ENCODE measurements at regions not wholly inside any gene's neighbourhood (a gene's known extent, or its start where the extent isn't known, plus 50 kb on each side); places are given as distances from the start of the nearest gene placed in this dataset.
"Not testable (repeated sequence)": the region's sequence is repeated elsewhere in the genome, so short reads cannot be mapped to it uniquely, and the experiment has no call there.

DNA sequence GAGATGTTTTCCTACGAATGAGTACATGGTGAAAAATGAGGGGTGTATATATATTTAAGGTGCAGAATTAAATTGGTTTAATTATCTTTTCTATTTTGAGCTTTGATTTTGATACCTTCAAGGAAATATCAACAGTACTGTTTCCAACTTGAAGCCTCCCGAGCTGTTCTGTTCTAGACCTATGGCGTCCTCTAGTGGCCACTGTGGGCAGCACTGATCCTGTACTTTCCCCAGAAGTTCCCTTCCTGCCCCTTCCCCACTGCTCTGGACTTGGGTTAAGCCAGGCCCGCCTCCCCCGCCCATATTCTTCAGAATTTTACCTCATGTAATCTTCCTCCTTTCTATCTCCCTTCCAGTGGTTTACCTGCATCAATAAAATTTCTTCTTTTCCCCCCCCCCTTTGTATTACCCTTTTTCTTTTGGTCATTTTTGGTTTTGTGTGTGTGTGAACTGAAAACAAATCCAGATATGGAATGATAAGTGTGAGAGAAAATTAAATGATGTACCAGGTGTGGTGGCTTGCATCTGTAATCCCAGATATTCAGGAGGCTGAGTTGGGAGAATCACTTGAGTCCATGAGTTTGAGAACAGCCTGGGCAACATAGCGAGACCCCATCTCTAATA lies 1643.5 kb downstream of the TP53TG3F start:
- no peak for DNase-seq (ENCODE audit: low read depth)

DNA sequence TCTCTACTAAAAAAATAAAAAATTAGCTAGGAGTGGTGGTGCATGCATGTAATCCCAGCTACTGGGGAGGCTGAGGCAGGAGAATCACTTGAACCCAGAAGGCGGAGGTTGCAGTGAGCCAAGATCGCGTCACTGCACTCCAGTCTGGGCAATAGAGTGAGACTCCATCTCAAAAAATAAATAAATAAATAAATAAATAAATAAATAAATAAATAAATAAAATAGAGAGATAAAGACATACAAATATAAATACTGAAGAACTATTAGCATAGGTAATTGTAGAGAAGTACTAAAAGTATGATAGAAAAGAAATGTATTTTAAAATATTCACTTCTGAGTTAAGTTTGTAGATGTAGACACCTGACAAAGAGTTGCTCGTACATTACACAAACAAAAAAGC lies 1652.4 kb downstream of the TP53TG3F start:
- DNase-seq (ENCODE audit: low read depth) = not testable (repeated sequence)

DNA sequence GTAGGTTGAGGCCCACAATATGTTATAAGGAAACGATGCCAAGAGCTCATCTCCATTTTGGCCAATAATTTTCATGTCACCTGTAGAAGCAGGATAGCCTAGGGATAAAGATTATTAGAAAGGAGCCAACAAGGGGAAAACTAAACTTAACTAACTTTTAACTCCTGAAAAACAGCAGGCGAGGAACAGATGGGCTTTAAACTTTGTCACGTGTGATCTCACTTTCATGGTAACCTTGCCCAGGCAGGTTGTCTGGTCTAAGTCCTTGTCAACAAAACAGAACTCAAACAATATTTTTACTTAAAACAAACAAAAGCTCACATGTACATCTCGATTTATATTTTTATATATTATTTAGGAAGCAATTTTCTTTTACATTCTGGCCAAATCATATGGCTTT lies 1672.0 kb downstream of the TP53TG3F start:
- no peak for DNase-seq (ENCODE audit: low read depth)

DNA sequence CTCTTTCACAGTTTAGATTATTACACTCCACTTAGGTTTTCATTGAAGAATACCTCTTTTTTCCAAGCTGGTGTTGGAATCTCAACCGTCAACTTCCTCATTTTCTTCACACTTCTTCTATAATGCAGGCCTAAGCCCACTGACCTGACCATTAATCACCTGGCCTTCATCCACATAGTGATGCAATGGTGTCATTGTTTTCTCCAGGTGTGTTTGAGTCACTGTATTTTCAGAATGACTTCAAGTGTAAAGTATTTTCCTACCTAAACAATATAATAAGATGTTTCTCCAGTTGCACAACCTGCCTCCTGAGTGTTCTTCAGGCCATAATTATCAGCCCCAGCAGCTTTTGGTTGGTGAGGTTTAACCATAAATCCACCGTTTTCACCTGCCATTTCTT lies 1675.1 kb downstream of the TP53TG3F start:
- no peak for DNase-seq (ENCODE audit: low read depth)

- DNase-seq (ENCODE audit: low read depth) = no peak
These were observed 1681.0 kb downstream of the TP53TG3F start for GRCh38 chr16:35140293-35140986.

DNA sequence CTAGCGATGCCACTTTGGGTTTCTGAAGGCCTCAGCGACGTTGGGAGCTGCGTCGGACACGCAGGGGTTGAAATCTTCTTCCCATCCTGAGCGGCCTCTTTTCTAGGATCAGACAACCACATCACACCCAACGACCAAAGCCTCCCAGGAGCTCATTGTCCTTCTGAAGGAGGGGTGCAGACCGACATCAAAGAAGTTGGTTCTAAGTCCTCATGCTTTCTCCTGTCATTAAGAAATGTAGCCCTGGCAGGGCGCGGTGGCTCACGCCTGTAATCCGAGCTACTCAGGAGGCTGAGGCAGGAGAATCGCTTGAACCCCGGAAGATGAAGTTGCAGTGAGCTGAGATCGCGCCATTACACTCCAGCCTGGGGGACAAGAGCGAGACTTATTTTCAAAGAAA lies 1681.9 kb downstream of the TP53TG3F start:
- no peak for DNase-seq (ENCODE audit: low read depth)

- DNase-seq (ENCODE audit: low read depth) = no peak
These were observed 1682.9 kb downstream of the TP53TG3F start for GRCh38 chr16:35142147-35142808.

DNA sequence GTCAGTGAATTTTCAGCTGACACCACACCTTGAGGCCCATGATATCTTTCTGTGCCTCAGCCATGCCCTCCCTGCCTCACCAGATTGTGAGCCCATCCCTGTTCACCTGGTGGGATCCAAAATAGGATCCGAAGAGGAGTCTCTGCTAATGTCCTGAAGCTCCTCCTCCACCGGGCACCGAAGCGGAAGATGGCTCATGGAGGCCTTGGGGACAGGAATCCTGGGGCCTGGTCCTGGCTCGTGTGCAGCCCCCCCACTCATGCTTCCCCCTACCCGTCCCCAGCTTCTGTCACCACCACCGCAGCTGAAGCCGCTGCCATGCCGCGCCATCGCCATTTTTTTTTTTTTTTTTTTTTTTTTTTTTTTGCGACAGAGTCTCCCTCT lies 1683.4 kb downstream of the TP53TG3F start:
- DNase-seq (ENCODE audit: low read depth) = no peak

DNA sequence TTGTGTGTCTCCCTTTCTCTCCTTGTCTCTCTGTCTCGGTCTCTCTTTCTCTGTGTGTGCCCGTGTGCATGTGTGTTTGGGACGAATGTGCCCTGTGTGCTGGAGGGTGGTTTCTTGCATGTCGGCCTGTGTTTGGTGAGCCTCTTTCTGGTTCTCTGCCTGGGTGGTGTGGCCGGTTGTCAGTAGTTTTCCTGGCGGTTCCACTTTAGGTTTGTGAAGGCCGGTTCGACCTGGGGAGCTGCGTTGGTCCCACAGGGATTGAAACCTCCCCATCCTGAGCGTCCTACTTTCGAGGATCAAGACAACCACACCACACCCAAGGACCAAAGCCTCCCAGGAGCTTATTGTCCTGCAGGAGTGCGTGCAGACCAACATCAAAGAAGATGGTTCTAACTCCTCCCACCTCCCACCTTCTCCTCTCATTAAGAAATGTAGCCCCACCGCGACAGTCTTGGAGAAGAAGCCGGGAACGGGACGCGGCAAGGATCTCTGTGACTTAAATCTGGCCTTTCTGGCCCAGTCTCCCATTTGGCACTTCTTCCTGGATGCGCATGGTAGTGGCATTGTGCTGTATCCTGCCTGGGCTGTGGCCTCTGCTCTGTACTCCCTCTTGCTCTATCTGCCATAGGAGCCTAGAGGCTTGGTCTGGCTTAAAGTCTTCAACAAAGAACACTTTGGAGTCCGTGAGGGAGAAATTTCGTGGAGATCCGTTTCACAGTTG lies 1685.0 kb downstream of the TP53TG3F start:
- DNase-seq (ENCODE audit: low read depth) = no peak

GRCh38 chr16:35146031-35146710 lies 1686.8 kb downstream of the TP53TG3F start:
- DNase-seq (ENCODE audit: low read depth) = no peak

GRCh38 chr16:35146723-35147458 lies 1687.5 kb downstream of the TP53TG3F start:
- DNase-seq (ENCODE audit: low read depth) = no peak

DNA sequence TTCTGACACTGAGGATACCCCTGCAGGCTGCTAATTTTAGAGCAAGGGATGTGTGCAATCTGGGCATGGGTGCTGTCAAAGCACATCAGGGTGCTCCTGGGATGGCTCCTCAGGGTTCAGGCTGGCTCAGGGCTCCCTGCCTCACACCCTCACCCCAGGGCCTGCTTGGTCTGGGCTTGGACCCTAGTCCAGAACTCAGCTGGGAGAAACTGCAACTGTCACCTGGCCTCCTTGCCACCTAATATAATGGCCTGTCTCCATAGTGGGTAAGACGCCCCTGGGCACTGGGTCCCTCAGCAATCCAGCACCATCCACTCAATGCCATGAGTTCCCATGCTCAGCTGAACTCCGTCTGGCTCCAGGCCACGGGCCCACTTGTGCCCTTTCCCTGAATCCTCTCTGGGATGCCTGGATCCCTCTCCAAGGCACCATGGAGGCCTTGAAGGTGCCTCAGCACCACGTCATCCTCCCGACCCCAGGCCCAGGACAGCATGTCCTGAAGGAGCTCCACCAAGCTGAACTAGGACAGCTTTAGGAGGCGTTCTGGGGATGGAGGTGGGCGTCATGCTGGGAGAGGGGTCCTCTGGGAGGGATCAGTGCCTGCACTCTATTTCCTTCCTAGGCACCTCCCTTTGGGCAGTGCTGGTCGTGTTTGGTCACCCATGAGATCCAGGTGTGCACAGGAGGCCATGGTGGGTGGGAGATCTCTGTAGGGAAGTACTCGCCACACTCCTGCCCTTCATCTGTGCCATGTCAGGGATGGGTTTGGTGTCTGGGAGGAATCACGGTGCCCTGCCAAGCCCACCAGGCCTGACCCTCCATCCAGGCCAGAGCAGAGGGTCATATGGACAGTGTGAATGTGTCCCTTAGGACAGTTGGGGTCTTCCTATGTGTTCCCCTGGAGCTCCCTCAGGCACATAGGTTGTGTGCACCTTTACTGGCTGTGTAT lies 1688.4 kb downstream of the TP53TG3F start:
- no peak for DNase-seq (ENCODE audit: low read depth)

GRCh38 chr16:35148748-35149147 lies 1689.3 kb downstream of the TP53TG3F start:
- no peak for DNase-seq (ENCODE audit: low read depth)

DNA sequence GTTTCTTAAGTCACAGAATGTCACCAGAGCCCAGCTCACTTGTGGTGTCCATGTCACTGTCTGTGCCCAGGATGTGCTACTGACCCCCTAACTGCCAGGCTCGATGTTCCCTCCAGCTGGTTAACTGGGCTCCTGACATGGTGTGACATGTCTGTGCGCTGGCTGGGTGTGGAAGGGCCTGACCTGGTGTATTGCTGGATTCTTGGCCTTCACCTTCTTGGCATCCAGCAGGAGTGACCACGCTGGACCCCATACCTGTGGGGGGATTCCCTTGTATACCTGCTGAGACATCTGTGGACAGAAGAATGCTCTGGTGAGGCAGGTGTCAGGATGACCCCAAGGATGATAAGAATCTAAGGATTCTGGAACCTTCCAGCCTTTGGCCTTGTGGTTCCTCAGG lies 1690.1 kb downstream of the TP53TG3F start:
- DNase-seq (ENCODE audit: low read depth) = no peak

DNA sequence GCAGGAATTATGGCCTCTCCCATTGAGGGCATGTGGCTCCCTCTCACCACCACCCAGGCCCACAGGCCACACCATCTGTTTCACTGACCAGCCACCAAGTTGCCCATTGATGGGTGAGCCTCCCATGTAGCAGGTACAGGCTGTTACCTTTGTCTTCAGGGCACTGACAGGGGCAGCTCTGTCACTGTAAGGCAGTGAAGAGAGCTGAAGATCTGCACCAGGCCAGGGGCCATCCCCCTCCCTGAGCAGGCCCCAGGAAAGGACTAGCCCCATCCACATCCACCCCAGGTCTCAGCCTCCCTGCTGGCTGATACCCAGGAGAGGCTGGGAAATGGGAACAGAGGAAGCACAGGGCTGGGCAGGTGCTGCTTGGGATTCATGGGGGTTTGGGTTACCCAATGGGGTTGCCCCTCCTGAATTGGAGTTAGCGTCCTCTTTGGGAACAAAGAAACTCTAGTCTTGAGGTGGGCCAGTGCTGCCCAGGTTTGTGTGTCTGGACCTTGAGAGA lies 1691.4 kb downstream of the TP53TG3F start:
- no peak for DNase-seq (ENCODE audit: low read depth)

DNA sequence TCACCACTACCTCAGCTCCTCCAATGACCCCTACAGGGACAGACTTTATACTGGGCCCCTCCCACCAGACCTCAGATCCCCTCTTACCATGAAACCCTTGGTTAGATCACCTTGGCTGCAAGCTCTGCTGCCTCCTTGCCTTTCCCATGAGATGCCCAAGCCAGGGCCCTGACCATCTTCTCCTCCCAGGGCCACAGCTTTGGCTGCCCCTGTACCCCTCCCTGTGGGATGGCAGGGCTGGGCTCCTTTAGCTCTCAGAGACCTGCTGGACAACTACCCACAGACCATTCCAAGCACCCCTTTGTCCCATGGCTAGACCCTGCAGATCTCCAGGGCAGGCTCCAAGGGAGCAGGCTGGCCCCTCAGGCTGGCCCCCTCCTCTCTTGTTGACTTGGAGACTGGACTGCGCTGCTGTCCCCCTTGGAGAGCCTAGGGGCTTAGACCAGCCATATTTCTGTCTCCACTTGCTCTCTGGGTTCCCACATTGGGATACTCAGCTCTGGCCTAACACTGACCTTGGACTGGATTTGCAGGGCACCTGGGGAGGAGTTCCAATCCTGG lies 1692.7 kb downstream of the TP53TG3F start:
- no peak for DNase-seq (ENCODE audit: low read depth)

DNA sequence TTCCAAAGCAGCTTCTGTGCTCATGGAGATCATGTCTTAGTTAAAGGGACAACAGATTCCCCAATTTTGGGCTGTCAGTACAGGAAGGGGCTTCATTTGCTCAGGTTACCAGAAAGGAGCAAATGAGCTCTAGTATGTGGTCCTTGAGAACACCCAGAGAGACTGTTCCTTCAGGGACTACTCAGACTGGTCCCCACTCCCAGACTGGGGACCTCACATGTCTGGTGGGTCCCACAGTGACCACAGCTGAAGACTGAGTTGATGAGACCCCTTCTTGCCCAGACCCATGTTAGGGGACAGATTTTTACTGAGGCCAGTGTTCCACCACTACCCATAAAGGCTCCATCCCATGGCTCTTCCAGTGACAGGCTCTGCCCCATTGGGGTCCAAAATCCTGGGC lies 1695.2 kb downstream of the TP53TG3F start:
- no peak for DNase-seq (ENCODE audit: low read depth)

DNA sequence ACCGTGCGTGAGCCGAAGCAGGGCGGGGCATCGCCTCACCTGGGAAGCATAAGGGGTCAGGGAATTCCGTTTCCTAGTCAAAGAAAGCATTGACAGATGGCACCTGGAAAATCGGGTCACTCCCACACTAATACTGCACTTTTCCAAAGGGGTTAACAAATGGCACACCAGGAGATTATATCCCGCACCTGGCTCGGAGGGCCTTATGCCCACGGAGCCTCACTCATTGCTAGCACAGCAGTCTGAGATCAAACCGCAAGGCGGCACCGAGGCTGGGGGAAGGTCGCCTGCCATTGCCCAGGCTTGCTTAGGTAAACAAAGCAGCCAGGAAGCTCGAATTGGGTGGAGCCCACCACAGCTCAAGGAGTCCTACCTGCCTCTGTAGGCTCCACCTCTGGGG lies 1698.1 kb downstream of the TP53TG3F start:
- DNase-seq (ENCODE audit: low read depth) = not testable (repeated sequence)

DNA sequence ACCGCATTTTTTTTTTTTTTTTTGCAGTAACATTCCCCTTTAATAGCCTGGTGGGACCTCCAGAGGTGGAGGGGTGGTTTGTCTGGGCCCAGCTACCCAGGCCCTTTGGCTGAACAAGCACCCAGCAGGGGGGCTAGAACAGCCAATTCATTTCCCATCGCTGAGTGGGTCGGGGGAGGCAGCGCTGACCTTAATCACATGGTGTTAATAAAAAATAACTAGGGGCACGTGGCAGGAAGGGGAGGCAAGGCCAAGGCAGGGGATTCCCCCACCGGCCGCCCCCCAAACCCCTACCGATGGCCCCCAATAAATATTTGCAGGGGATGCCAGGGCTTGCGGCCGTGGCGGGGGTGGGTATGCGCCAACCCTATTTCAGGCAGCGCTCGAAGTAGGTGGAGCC lies 1709.9 kb downstream of the TP53TG3F start:
- DNase-seq (ENCODE audit: low read depth) = not testable (repeated sequence)

GRCh38 chr16:35170061-35170460 lies 1710.6 kb downstream of the TP53TG3F start:
- not testable (repeated sequence) for DNase-seq (ENCODE audit: low read depth)
